ENCODE measurements at regions not wholly inside any gene's neighbourhood (a gene's known extent, or its start where the extent isn't known, plus 50 kb on each side); places are given as distances from the start of the nearest gene placed in this dataset.

GRCh38 chr3:99522147-99522546, 116.2 kb upstream of the COL8A1 start:
- no peak overlapping the region for H3K23ac ChIP-seq (ENCODE audit: insufficient read length, low read depth, low read length)
- no peak overlapping the region for H3K9ac ChIP-seq (ENCODE audit: extremely low read depth, insufficient read length, low read length)
- no peak overlapping the region for H4K5ac ChIP-seq (ENCODE audit: insufficient read length, low read depth, low read length)
- H2BK20ac ChIP-seq (ENCODE audit: low read depth, low read length, poor library complexity, severe bottlenecking), result no peak overlapping the region
- no peak overlapping the region for H3K4me3 Mint-ChIP-seq
- WGBS (ENCODE audit: extremely low coverage, insufficient read length, low lambda C conversion rate), result no CpG with 5 or more reads among the region's 2 CpGs
- H3K18ac ChIP-seq (ENCODE audit: insufficient read length, low read depth, low read length), result no peak overlapping the region
- no peak overlapping the region for H2AK5ac ChIP-seq (ENCODE audit: insufficient read length, low read length)
- H3T11ph ChIP-seq (ENCODE audit: low read length), result no peak overlapping the region
- H2BK120ac ChIP-seq (ENCODE audit: low read depth, low read length, poor library complexity, severe bottlenecking), result no peak overlapping the region
- no peak overlapping the region for H3K56ac ChIP-seq (ENCODE audit: insufficient read length, low read depth, low read length)
- H4K91ac ChIP-seq (ENCODE audit: insufficient read length, low read depth, low read length), result no peak overlapping the region
- H3K9me3 Mint-ChIP-seq, result no peaks in the 10 kb centered on the region
- no peak overlapping the region for H2BK5ac ChIP-seq (ENCODE audit: insufficient read length, low read length)
- no peak overlapping the region for H3K14ac ChIP-seq (ENCODE audit: insufficient read depth, low read length)
- H3K27ac ChIP-seq (ENCODE audit: insufficient read length, low read depth, low read length), result no peak overlapping the region
- H3K4me1 Mint-ChIP-seq, result peaks cover 5 to 7% of the 10 kb centered on the region in 2 experiments; a peak in 3 of 4 replicates
- H3K27me3 ChIP-seq (ENCODE audit: insufficient read depth, low read length), result no peaks in the 10 kb centered on the region
- H3K23me2 ChIP-seq (ENCODE audit: insufficient read length, low read depth, low read length, poor library complexity, severe bottlenecking), result no peaks in the 10 kb centered on the region
- no peaks in the 10 kb centered on the region for H3K79me1 ChIP-seq (ENCODE audit: insufficient read depth, low read depth, low read length, poor library complexity, severe bottlenecking)
- H3K9me3 ChIP-seq (ENCODE audit: control insufficient read depth, low read depth, low read length), result no peaks in the 10 kb centered on the region
- no peaks in the 10 kb centered on the region for H3K27me3 Mint-ChIP-seq (ENCODE audit: low read depth)
- no peak overlapping the region for H2BK15ac ChIP-seq (ENCODE audit: low read depth, low read length)
- H3K4me2 ChIP-seq (ENCODE audit: insufficient read depth, insufficient read length, low read length), result no peak overlapping the region
- no peak overlapping the region for H2AFZ ChIP-seq (ENCODE audit: low read length)
- H3K79me2 ChIP-seq (ENCODE audit: insufficient read depth, low read length), result no peaks in the 10 kb centered on the region
- 0 out of 2 replicates have a peak, but pooled peaks cover 2% of the 10 kb centered on the region for H3K4me1 ChIP-seq (ENCODE audit: insufficient read depth, low read length)
- no peak overlapping the region for H3K27ac Mint-ChIP-seq
- H3K4ac ChIP-seq (ENCODE audit: low read depth, low read length), result no peak overlapping the region
- H2BK12ac ChIP-seq (ENCODE audit: insufficient read length, low read depth, low read length), result no peak overlapping the region
- H4K20me1 ChIP-seq (ENCODE audit: control insufficient read depth, insufficient read depth, insufficient read length), result no peaks in the 10 kb centered on the region
- DNase-seq, result no peak
- no peak for TF ChIP-seq CTCF (conservative IDR thresholded peaks at IDR 0.05)
- no peaks in the 10 kb centered on the region for H3K36me3 Mint-ChIP-seq (ENCODE audit: insufficient read depth in 1 of 3, low read depth in 3 of 3)
- H4K8ac ChIP-seq (replicated peaks; ENCODE audit: insufficient read length, low read depth, low read length), result no peak overlapping the region
